IPS-NIHi7 (cell line): ENCODE measurements at regions not wholly inside any gene's neighbourhood (a gene's known extent, or its start where the extent isn't known, plus 50 kb on each side); places are given as distances from the start of the nearest gene placed in this dataset.

ENCODE experiments used
- DNase-seq: peaks from one replicate; pipeline ENCODE4 v3.0.0; 2012; ENCODE audit warnings: mixed read lengths; ENCODE audit errors: extremely low spot score

DNA sequence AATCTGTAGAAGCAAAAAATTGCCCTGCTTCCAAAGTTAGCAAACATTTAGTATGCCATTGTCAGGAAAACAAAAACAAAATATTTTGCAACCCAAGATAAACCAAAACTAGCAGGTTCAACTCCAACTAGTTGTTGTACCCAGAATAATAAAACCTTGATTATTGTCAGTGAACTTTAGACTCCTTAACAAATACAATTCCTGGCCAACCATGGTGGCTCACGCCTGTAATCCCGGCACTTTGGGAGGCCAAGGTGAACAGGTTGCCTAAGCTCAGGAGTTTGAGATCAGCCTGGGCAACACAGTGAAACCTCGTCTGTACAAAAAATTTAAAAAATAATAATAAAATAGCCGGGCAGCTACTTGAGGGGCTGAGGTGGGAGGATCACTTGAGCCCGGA lies 53.6 kb upstream of the EPCAM start:
- DNase-seq = no peak

DNA sequence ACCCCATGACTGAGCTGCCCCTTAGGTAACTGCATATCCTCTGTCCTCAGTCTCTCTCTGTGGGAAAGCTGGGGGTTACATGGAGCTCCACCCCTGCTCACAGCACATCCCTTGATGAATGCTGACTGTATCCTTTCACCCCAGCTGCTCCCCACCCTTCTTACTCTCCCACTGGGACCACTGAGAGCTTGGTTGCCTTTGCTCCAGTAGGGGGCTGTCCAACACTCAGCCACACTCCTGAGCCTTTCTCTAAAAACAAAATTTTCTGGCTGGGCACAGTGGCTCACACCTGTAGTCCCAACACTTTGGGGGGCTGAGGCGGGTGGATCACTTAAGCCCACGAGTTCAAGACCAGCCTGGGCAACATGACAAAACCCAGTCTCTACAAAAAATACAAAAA lies 55.4 kb upstream of the EPCAM start:
- no peak for DNase-seq

DNA sequence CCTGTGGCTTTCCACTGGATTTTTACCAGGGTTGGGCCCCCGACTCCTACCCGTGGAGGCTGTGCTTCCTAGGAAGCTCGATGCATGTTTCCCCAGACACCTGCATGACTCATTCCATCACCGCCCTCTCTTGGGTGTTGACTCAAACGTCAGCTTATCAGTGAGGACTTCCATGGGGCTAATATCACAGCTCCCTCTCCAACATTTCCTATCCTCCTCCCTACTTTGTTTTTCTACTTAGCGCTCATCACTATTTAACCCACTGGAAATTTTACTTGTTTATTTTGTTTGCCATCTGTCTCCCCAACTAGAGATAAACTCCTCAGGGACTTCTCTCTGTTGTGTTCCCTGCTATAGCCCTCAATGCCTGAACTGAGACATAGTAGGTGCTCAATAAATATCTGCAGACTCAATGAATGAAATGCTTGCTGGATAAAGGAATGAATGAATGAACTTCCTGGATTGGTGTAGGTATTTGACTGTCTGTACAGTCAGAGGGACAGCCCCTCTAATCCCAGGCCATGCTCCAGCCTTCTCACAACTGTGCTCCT lies 55.9 kb upstream of the EPCAM start:
- peak; percentile 64 for DNase-seq

DNA sequence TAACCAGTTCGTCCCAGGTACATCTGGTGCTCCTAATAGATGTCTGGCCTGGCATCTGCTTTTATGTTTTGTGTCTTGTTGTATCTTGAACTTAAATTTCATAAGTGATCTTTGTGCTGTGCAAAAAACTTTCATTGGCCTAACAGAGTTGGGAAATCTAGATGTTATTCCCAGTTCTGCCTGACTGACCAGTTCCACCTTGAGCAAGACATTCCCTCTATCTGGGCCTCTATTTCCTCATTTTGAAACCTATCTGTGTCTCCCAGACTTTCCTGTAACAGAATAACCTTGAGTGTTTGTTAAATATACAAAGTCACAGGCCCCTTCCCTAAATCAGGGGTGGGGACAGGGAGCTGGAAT lies 56.6 kb upstream of the EPCAM start:
- DNase-seq = no peak

DNA sequence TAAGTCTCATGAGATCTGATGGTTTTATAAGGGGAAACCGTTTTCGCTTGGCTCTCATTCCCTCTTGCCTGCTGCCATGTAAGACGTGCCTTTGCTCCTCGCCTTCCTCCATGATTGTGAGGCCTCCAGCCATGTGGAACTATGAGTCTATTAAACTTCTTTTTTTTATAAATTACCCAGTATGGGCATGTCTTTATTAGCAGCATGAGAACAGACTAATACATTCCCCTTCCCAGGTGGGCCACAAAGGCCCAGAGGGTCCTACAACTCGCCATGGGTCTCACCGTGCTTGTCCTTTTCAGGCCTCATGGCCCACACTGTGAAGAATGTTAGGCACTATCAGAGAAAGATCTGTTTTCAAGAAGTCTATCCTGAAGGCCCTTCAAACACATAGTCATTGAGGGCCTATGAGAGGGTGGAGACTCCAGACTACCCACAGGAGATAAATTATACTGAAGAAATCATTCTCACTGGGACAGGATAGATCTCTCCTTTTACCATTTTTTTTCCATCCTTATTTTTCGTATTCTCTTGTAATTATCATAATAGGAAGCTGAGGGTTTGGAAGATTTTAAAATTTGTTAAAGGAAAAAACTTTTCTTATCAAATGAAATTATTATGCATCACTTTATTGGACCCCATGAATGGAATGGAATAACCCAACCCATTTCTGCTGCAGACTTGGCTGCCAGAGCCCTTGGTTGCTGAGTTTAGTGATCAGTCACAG lies 57.2 kb upstream of the EPCAM start:
- no peak for DNase-seq

DNA sequence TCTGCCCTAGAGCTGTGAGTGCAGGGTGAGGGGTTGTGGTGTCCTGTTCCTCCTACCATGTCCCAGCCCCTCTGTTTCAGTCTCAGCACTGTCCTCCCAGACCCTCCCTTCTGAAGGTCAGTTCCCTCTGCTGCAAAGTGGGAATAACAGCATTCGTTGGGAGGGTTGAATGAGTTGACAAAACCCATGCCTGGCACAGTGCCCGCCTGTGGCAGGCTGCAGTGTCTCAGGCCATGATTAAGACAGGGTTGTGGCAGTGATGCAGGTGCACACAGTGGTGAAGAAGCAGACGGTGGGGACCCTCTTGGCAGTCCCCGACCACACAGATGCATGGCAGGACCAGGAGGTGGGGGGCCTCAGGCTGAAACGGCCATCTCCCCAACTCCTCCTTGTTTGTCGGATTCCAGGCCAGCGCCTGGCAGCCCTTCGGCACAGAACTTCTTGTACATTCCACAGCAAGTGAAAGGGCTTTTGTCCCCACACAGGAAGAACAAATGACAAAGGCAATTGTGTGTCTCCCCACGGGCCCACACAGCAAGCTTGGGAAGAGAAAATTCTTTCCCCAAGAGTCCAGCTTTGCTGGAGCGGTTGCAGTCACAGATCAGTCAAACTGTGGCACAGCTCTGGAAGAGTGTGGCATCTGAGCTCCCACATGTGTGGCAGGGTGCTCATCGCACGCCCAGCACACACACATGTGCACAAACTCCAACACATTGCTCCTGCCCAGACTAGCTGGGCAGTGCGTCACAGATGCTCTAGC lies 58.1 kb upstream of the EPCAM start:
- no peak for DNase-seq

DNA sequence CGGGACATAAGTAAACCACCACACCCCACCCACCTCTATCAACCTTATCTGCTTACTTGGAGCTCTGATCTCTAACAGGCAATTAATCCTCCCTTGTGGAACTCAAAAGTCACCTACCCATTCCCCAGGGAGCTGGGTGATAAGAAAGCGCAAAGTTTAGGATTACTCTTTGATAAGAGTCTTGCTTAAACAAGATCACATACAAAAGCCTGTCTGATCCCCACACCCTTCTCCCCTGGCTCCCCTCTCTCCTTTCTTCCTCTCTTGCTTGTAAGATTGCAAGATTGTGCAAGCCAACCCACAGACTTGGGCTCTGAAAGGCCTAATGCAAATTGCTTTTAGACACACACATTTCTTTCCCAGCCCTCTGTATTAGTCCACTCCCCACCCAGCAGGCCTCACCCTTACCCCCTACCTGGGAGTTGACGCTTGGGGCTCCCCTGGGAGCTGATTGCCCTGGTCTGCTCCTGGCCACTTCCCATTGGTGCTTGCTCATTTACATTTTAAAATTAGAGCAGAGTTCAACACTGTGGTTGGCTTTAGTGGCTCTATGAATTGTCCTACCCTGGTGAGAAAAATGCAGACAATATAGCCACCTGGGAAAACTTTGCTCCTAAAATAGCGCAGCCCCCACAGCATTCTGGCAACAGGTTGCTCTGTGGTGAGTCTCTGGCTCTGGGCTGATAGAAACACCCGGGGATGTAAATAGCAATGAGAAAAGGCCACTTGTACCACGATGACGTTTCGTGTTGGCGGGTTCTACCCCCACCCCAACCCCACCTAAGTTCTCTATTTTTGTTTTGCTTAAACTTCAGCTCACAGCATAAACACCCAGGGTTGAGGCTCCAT lies 58.9 kb upstream of the EPCAM start:
- no peak for DNase-seq

DNA sequence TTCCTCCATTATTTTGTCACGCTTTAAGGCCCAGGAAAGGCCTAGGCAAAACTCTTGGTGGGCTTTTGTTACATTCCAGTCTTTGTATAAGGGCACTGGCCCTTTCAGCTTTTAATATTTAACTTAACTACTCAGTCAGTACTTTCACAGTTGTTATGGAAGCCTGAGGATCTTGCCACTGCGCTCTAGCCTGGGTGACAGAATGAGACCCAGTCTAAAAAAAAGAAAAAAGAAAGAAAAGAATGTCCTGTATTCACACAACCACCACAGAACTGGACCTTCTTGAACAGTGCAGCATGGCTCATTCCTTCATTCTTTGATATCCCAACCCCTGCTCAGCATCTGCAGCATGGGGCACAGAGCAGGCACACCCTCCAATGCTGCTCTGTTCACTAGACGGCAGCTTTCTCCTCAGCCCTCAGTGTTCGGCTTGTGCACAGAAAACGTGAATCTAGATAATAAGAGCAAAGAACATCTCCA lies 59.6 kb upstream of the EPCAM start:
- DNase-seq = no peak

DNA sequence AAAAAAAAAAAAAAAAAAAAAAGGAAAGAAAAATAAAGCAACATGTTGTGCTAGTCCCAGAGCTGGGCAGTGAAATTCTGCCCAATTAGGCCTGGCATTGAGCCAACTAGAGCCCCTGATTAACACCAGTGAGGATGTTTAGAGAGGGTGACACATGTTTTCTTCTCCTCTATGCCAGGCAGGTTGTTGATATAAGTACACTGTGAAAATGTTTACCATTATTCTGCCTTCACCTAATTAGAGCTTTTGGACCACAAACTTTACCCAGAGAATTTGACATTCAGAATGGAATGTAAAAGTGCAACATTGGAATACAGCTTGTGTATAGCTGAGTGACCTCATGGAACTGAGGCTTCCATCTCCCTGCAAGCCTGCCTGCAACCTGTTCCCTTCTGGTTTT lies 62.0 kb upstream of the EPCAM start:
- no peak for DNase-seq

DNA sequence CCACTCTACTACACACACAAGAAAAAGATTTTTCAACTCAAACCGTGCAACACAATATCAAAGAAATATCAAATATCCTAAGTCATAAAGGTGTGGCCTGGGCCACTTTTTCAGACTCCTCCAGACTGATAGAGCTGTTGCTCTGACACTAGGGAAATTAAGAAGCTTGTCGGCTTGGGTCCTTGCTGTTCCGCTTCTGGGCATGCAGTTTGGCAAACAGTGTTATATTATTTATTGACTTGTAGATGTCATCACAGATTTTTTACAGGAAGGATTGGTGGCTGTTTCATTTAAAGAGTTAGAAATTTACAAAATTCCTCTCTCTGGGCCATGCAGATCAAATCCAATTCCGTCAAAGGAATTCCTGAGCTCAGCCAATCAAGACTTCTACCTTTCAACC lies 64.5 kb upstream of the EPCAM start:
- no peak for DNase-seq

DNA sequence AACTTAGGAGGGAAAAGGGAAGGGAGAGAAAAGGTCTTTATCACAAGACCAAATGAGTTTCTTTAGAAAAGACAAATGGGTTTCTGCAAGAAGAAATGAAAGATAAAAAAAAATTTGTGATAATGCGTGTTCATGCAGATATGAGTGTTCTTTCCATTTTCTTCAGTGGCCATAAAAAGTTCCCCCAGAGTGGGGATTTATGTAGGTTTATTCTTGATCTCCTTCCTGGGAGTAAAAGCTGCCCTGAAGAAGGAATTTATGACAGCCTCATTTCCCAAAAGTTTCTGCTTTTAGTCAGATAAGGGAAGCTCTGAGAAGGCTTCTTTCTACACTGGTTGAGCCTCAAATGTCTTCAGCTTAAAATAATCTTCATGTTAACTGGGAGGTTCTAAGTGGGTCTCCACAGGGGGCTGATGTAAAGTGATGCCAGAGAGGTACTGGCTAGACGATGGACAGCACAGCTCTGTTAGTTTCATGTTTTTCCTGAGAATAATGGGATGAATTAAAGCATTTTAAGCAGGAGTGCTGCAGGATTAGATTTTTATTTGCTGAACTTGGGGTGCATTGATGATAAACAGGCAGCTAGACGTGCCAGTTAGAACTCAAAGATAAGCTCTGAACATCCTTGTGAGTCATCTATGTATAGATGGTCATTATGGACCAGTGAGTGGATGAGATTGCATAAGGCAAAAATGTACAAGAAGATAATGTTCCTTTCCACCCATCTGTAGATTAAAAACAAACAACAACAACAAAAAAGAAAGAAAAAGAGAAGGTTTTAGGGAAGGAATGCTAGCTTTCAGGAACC lies 65.6 kb upstream of the EPCAM start:
- no peak for DNase-seq

DNA sequence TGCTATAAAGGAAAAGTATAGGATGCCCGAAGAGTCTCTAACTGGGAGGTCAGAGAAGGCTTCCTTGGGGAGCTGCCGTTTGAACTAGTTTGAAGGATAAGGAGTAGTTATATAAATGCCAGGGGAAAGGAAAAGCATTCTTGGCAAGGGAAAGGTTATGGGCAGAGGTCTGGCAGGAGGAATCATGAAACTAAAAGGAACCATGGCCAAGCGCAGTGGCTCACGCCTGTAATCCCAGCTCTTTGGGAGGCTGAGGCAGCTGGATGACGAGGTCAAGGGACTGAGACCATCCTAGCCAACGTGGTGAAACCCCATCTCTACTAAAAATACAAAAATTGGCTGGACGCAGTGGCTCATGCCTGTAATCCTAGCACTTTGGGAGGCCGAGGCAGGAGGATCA lies 66.8 kb upstream of the EPCAM start:
- DNase-seq = no peak

DNA sequence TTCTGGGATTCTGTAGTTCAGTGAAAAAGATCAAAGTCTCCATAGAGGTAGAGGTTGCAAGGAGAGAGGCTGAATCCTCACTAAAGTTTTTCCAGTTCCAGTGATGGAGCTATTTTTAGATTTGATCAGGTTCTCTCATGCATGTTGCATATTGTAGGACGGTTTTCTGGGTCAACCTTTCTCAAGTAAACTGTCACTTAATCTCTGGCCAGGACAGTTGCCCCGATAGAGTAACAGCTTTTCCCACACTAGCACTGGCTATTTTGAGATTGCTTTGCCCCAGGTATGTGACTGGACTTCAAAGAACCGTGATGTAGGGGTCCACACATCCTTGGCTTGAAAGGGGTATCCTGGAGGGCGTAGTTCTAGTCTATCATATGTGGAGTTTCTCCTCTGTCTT lies 67.4 kb upstream of the EPCAM start:
- DNase-seq = no peak

DNA sequence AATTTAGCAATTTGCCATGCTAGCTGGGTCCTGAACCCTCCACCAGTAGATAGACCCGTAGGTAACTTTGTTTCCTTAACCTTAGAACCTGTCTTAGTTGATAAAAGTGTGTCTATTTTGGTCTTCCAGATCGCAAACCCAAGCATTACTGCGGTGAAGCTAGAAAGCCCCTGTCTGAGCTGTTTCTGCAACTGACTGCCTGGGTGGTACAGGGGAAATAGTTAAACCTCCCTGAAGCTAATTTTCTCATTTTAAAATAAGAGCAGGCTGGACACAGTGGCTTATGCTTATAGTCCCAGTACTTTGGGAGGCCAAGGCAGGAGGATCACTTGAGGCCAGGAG lies 67.9 kb upstream of the EPCAM start:
- no peak for DNase-seq

DNA sequence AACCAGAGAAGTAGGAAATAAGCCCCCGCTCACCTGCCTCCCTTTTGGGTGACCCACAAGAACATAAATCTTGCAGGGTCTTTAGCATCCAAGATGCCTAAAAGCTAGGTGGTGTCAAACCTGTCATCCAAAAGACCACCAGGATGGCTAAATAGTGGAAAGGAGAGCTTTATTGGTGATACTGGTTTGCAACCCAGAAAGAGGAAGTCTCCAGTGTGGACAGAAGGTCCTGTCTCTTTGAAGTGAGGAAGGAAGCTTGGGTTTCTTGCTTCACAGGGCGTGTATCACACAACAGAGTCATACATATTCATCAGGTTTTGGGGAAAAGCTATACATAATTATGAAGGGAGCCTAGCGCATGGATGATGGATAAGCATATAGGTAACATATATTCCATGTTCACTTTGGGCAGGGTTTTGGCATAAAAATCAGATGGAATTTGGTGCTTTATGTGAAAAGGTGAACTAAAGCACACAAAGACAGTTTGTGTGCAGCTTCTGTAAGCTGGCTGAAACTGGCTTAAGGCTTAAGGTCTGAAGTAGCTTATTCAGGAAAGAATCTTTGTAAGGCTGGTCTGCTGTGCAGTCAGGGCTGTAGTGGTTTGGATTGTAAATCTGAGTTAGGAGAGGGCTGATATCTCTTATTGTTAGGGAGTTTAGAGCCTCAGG lies 68.4 kb upstream of the EPCAM start:
- no peak for DNase-seq

DNA sequence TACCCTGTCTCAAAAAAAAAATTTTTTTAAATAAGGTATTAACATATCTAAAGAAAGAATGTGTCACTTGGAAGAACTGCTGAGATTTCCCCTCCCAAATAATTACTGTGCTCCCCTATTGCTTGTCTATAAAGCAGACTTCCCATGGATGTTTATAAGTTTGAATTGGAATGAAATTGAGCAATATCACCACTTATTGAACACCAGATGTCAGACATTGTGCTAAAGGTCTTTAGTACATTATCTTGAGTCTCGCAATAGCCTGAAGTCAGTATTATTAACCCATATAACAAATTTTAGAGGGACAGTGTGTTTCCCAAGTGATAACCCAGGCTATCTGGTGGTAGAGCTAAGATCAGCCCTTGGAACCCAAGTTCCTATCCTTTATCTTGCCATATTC lies 69.0 kb upstream of the EPCAM start:
- DNase-seq = no peak

DNA sequence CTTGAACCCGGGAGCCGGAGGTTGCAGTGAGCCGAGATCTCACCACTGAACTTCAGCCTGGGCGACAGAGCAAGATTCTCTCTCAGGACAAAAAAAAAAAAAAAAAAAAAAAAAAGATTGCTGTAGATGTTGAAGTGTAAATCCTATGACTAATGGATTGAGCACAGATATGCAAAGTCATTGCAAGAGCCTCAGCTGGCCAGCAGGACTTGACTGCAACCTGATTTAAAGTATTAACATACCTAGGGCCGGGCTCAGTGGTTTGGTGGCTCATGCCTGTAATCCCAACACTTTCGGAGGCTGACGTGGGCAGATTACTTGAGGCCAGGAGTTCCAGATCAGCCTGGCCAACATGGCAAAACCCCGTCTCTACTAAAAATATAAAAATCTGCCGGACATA lies 69.6 kb upstream of the EPCAM start:
- DNase-seq = no peak

DNA sequence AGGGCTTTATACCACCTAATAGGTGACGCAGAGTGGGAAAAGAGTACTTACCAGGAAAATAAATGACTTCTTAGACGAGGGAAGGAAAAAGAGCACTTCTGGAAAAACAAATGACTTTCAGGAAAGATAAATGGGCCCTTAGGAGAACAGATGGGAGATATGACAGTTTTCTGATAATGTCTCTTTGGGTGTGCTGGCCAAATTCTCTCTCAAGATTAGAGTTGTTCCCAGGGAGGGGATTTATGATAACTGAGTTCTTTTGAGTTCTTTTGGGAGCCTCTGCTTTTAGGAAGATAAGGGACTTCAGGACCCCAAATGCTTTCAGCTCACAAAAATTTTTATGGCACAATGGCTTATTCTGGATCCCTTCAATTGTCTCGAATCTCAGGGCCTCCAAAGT lies 70.3 kb upstream of the EPCAM start:
- no peak for DNase-seq

DNA sequence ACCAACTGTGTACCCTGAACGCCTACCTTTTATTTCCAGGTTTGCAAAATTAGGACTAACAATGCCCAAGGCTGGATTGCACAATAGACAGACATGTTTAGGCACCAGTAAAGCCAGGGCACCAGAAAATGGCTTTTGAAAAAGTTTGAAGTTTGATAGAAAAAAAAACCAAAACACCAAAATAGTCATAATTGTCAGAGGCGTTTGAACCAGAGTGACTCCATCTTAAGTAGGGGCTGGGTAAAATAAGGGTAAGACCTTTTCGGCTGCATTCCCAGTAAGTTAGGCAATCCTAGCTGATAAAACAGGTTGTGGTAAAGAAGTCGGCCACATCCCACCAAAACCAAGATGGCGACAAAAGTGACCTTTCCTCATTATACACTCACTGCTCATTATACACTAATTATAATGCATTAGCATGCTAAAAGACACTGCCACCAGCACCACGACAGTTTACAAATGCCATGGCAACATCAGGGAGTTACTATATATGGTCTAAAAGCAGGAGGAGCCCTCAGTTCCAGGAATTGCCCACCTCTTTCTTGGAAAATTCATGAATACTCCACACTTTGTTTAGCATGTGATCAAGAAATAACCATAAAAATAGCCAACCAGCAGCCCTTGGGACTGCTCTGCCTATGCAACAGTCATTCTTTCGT lies 71.2 kb upstream of the EPCAM start:
- DNase-seq = no peak

DNA sequence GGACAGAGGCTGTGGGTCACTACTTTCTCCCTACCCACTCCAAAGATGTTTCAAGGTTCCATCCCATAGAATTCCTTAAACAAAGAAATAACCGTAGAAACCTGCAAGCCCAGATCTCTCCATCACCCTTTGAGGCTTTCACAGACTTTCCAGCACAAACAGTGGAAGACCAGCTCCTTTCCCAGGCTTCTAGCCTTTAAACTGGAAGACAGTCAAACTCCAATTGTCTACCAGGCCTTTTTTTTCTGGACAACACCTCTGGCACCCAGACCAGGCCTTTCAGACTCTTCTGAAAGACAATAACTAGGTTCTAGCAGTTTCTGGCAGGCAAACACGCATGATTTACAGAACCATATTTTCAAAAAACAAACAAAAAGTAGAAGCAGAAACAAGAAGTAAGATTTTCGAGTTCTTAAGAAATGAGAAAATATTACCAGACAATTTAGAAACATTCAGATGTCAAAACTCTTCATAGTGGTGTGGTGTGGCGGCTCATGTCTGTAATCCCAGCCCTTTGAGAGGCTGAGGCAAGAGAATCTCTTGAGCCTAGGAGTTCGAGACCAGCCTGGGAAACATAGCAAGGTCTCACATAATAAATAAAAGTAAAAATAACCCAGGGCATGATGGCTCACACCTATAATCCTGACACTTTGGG lies 73.0 kb upstream of the EPCAM start:
- no peak for DNase-seq
